Neuronal stem cell (in vitro differentiated cells): ENCODE measurements at regions not wholly inside any gene's neighbourhood (a gene's known extent, or its start where the extent isn't known, plus 50 kb on each side); places are given as distances from the start of the nearest gene placed in this dataset. TPM values are rescaled to one million over a fixed set of nuclear protein-coding genes. Genes with fewer than 3 reads are reported as not detected.
"Not testable (repeated sequence)": the region's sequence is repeated elsewhere in the genome, so short reads cannot be mapped to it uniquely, and the experiment has no call there.

Experiments
- DNase-seq: peaks from one replicate; pipeline ENCODE4 v3.0.0-alpha.2; 2013; ENCODE audit warnings: low spot score
- H2AFZ ChIP-seq: one replicate; pipeline ENCODE4 v1.6.1; 2013; ENCODE audit warnings: mild to moderate bottlenecking, low read length, inconsistent platforms
- H2AK5ac ChIP-seq: 2 replicates; pipeline ENCODE4 v1.6.1; 2013; ENCODE audit warnings: low read depth, mild to moderate bottlenecking, inconsistent platforms, low read length, moderate library complexity, mixed read lengths
- H2BK120ac ChIP-seq: 2 replicates; pipeline ENCODE4 v1.6.1; 2013; ENCODE audit warnings: low read depth, mild to moderate bottlenecking, inconsistent platforms, low read length, moderate library complexity, mixed read lengths
- H2BK12ac ChIP-seq: one replicate; pipeline ENCODE4 v1.6.1; 2013; ENCODE audit warnings: low read length, inconsistent platforms
- H2BK15ac ChIP-seq: 2 replicates; pipeline ENCODE4 v1.6.1; 2013; ENCODE audit warnings: mild to moderate bottlenecking, low read length, inconsistent platforms, mixed read lengths
- H2BK5ac ChIP-seq: one replicate; pipeline ENCODE4 v1.6.1; 2013; ENCODE audit warnings: inconsistent platforms, mild to moderate bottlenecking, low read length, moderate library complexity
- H3K14ac ChIP-seq: one replicate; pipeline ENCODE4 v1.6.1; 2013; ENCODE audit warnings: low read length, inconsistent platforms
- H3K18ac ChIP-seq: 2 replicates; pipeline ENCODE4 v1.6.1; 2013; ENCODE audit warnings: low read length, inconsistent platforms
- H3K23ac ChIP-seq: 2 replicates; pipeline ENCODE4 v1.6.1; 2013; ENCODE audit warnings: low read depth, mild to moderate bottlenecking, mixed read lengths, low read length, inconsistent platforms; ENCODE audit not compliant: poor library complexity
- H3K27ac ChIP-seq: replicated peaks from 3 replicates; pipeline ENCODE4 v1.5.1; 2013; ENCODE audit warnings: low read length, inconsistent platforms
- H3K27me3 ChIP-seq, 3 experiments: 2 replicates each; pipeline ENCODE4 v1.6.1; 2013; ENCODE audit warnings: low read length in 3 of 3, mild to moderate bottlenecking in 2 of 3, inconsistent platforms in 1 of 3, low read depth in 1 of 3, mixed read lengths in 1 of 3, moderate library complexity in 1 of 3; ENCODE audit not compliant: control insufficient read depth in 3 of 3, insufficient read depth in 3 of 3
- H3K36me3 ChIP-seq, 2 donors: replicated peaks in 1 of 2; 2 replicates each; pipeline ENCODE4 v1.6.1; 2013; ENCODE audit warnings: low read length in 2 of 2; ENCODE audit not compliant: control insufficient read depth in 2 of 2, insufficient read depth in 2 of 2
- H3K4ac ChIP-seq: 2 replicates; pipeline ENCODE4 v1.6.1; 2013; ENCODE audit warnings: inconsistent platforms, mild to moderate bottlenecking, low read length, moderate library complexity
- H3K4me1 ChIP-seq, 2 donors: 1 replicate in 1 of 2; 2 replicates in 1 of 2; pipeline ENCODE4 v1.6.1; 2013; ENCODE audit warnings: low read length in 2 of 2, low read depth in 1 of 2; ENCODE audit not compliant: control insufficient read depth in 2 of 2, insufficient read depth in 1 of 2
- H3K4me2 ChIP-seq: one replicate; pipeline ENCODE4 v1.6.1; 2013; ENCODE audit warnings: mild to moderate bottlenecking, low read length, inconsistent platforms; ENCODE audit not compliant: insufficient read depth, poor library complexity, severe bottlenecking
- H3K4me3 ChIP-seq, 2 donors: 2 replicates each; pipeline ENCODE4 v1.5.1; 2013; ENCODE audit warnings: low read length in 2 of 2, mild to moderate bottlenecking in 2 of 2, inconsistent platforms in 1 of 2, moderate library complexity in 1 of 2
- H3K79me1 ChIP-seq: one replicate; pipeline ENCODE4 v1.6.1; 2013; ENCODE audit warnings: low read depth, mild to moderate bottlenecking, inconsistent platforms, low read length, moderate library complexity
- H3K9ac ChIP-seq: one replicate; pipeline ENCODE4 v1.6.1; 2013; ENCODE audit warnings: mild to moderate bottlenecking, low read depth, low read length, inconsistent platforms; ENCODE audit not compliant: poor library complexity
- H3K9me3 ChIP-seq, 2 donors: replicated peaks in 1 of 2; 2 replicates each; pipeline versions ENCODE3 to v1.6.1; 2013; ENCODE audit warnings: low read length in 2 of 2, mild to moderate bottlenecking in 2 of 2, inconsistent platforms in 1 of 2, low read depth in 1 of 2, mixed read lengths in 1 of 2, moderate library complexity in 1 of 2; ENCODE audit not compliant: control insufficient read depth in 2 of 2, insufficient read depth in 1 of 2
- H4K8ac ChIP-seq: one replicate; pipeline ENCODE4 v1.6.1; 2013; ENCODE audit warnings: low read depth, mild to moderate bottlenecking, inconsistent platforms, low read length, moderate library complexity
- H4K91ac ChIP-seq: one replicate; pipeline ENCODE4 v1.6.1; 2013; ENCODE audit warnings: low read length, low read depth, mild to moderate bottlenecking, inconsistent platforms; ENCODE audit not compliant: poor library complexity
- WGBS, 2 donors: extraction: QIAGEN DNeasy Blood & Tissue Kit; methylation state at CpG; one replicate each; pipeline ENCODE4 v1.1.7; 2013; ENCODE audit warnings: missing lambda C conversion rate in 2 of 2, mixed read lengths in 1 of 2; ENCODE audit not compliant: insufficient read length in 2 of 2, insufficient replicate concordance in 1 of 2; ENCODE audit errors: extremely low coverage in 2 of 2; 5-methylcytosine and 5-hydroxymethylcytosine counted together
- small RNA-seq: library from polyadenylated mRNA; stranded (forward); fragments of <200 nt; extraction: miRNeasy Mini kit (QIAGEN cat#:217004); gene quantifications from one replicate; pipeline ENCODE3, GENCODE V24; 2013; ENCODE audit not compliant: insufficient read depth

DNA sequence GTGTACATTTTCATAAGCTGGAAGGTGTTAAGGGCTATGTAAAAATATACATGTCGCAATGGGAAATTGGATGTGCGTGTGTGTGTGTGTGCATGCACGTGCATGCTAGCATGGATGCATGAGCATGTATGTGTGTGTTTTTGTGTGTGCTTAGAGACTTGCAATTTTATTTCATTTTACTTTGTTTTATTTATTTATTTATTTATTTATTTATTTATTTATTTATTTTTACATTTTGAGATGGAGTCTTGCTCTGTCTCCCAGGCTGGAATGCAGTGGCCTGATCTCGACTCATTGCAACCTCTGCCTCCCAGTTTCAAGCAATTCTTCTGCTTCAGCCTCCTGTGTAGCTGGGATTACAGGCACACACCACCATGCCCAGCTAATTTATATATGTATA is 50.4 kb upstream of the CDH9 start:
- H4K8ac ChIP-seq, H3K9ac ChIP-seq, H3K4ac ChIP-seq, H4K91ac ChIP-seq, H2AFZ ChIP-seq, H3K79me1 ChIP-seq, H3K9me3 ChIP-seq, H3K27ac ChIP-seq, H2BK15ac ChIP-seq, H3K4me2 ChIP-seq, H2AK5ac ChIP-seq, H3K27me3 ChIP-seq, H3K4me3 ChIP-seq, H2BK12ac ChIP-seq, H3K18ac ChIP-seq, H3K14ac ChIP-seq, DNase-seq, H2BK120ac ChIP-seq, H3K23ac ChIP-seq, H2BK5ac ChIP-seq, H3K36me3 ChIP-seq: not testable (repeated sequence)
- H3K4me1 ChIP-seq = peaks cover 0 to 18% of the 10 kb centered on the region in 2 donors
- no CpG with 5 or more reads among the region's 4 CpGs for WGBS, 2 donors

Small RNA genes in the stretch of these regions (small RNA-seq; reads per million reads assigned to genes)
- gene AC010385.1 = not detected
- not detected for gene AC010385.3
- gene AC026421.1 = not detected
- gene AC114300.1 = not detected
- not detected for gene LSP1P3
- not detected for gene RF00425
- gene RNU6-738P = not detected
- not detected for gene RNU6-909P
- not detected for gene UBL5P1
